ENCODE measurements at regions not wholly inside any gene's neighbourhood (a gene's known extent, or its start where the extent isn't known, plus 50 kb on each side); places are given as distances from the start of the nearest gene placed in this dataset.
"Not testable (repeated sequence)": the region's sequence is repeated elsewhere in the genome, so short reads cannot be mapped to it uniquely, and the experiment has no call there.

GRCh38 chr15:53230473-53230872 is 440.3 kb upstream of the ONECUT1 start:
- intact Hi-C loops (cut with DNase I), result no loop called here
- DNase-seq (ENCODE audit: low spot score), result no peak

DNA sequence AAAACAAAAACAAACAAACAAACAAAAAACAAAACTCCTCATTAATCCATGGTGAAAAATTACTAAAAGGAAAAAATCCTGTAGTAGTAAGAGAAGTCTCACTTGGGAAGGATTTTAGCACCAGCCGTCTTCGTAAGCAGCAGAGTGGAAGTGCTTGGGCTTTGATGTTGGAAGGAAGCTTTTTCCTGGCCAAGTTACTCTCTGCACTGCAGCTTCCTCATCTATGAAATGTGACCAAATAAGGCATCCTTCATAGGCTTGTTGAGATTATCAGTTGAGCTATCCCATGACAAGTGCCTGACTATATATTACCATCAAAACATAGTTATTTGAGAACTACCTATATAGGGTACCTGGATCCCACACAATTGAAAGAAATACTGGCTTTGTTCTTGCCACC is 436.4 kb upstream of the ONECUT1 start:
- intact Hi-C loops (cut with DNase I), result no loop called here
- DNase-seq (ENCODE audit: low spot score), result no peak

DNA sequence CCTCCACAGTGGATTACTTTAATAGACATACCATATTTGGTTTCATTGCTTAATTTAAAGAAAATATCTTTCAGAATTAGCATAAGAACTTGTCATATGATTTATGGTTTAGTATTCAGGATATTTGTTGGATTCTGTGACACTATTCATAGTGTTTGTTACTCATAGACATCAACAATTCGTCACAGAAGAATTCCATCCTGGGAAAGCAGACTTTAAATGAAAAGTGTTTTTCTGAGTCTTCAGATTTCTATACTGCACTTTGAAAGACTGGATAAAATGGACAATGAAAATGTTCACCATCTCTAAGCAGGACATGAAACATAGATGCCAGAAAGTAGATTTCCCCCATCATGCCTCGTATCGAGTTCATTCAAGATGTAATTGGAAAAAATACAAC is 435.6 kb upstream of the ONECUT1 start:
- no peak for DNase-seq (ENCODE audit: low spot score)
- intact Hi-C loops (cut with DNase I), result no loop called here

DNA sequence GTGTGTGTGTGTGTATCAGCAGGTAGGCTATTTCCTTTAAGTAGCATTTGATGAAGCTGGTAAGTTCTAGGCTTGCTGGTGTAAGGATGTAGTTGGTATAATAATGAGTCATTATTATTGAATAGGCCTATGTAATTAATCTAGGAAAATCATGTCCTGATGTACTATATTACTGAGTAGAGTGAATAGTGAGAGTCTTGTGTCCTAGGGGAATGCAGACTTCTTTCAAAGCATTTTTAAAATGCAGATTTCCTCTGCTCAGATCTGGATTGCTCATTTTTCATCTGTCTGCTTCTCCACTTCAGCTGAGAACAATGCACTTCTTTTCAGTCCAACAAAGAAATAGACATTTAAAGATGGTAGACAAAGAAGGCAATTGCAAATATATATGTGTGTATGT is 434.2 kb upstream of the ONECUT1 start:
- DNase-seq (ENCODE audit: low spot score), result no peak
- intact Hi-C loops (cut with DNase I), result no loop called here

DNA sequence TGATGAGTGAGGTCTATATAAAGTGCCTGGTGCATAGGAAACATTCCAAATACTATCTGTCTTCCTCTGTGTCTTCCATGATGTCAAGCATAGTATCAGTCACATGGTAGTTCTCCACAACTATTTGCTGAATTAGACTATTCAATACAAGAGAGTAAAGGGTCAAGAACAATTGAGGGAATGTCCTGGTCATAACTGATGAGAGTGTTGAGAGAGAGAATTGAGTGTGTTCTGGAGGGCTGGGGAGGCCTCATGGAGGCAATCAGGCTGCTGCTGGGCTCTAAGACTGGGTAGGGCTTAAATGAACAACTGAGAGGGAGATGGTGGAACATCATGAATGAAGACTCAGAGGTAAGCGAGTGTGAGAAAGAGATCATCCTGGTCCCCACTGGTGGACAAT is 433.7 kb upstream of the ONECUT1 start:
- no peak for DNase-seq (ENCODE audit: low spot score)
- intact Hi-C loops (cut with DNase I), result no loop called here

GRCh38 chr15:53218666-53219580 is 428.8 kb upstream of the ONECUT1 start:
- no peak for DNase-seq (ENCODE audit: low spot score)
- intact Hi-C loops (cut with DNase I), result no loop called here

DNA sequence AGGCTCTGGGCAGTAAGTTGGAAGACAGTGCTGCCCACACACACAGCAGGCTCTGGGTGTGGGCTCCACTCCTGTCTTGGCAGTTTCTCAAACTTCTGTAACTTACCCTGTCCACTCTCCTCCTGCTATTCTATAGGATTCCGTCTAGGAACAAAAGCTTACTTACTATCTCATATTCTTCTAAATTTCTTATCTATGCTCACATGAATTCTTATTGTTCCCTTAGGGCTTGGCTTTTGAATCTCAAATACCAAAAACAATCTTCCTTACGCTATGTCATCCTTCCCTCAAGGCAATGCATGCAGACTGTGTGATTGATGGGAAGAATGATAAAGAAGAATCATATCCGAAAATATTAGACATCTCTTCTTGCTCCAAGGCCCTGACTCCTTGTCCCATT is 425.9 kb upstream of the ONECUT1 start:
- DNase-seq (ENCODE audit: low spot score), result no peak
- intact Hi-C loops (cut with DNase I), result no loop called here

GRCh38 chr15:53213336-53213735 is 423.2 kb upstream of the ONECUT1 start:
- DNase-seq (ENCODE audit: low spot score), result no peak
- intact Hi-C loops (cut with DNase I), result no loop called here

DNA sequence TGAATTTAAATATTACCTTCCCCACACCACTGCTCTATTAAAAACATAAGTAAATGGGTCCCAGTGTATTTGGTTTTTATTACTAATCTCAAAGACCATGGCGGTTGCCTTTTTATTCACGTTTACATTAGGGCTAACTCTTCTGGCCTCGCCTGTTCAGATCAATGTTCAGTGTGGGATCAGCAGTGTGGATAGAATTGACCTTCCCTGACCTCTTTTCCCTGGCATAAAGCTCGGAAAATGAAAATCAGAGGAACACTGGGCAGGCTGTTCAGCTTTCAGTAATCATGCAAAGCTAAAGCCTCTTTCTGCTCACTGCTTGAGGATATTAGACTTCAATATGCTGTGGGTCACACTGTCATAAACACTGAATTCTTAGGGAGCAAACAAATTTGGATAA is 422.6 kb upstream of the ONECUT1 start:
- intact Hi-C loops (cut with DNase I), result no loop called here
- DNase-seq (ENCODE audit: low spot score), result no peak

GRCh38 chr15:53210653-53211052 is 420.5 kb upstream of the ONECUT1 start:
- intact Hi-C loops (cut with DNase I), result no loop called here
- DNase-seq (ENCODE audit: low spot score), result no peak

DNA sequence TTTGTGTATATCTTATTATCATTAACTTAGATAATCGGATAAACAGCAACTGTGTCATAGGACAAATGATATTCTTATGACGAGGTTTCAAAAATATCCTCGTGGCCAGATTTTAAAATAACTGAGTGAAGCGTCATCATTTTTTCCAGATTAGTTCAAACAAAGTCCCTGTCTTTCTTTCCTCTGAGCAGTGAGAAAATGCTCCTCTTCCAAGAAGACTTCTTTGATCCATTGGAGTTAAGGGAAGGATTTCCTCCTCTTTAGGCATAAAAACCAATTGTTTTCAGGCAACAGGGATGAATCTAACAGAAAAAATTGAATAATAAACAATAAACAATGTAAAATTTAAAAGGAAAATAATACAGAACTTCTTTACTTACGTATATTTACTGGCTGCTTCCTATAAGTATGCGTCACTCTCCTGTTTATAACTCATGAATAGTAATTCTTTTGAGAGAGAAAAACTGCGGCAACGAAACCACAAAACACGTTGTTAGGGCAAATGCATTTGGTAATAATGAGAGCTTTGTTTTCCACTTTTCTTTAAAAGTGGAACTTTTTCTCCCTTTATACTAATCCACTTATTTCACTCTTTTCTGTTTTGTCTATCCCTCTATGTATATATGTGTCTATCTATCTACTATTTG is 419.4 kb upstream of the ONECUT1 start:
- intact Hi-C loops (cut with DNase I), result no loop called here
- DNase-seq (ENCODE audit: low spot score), result no peak

DNA sequence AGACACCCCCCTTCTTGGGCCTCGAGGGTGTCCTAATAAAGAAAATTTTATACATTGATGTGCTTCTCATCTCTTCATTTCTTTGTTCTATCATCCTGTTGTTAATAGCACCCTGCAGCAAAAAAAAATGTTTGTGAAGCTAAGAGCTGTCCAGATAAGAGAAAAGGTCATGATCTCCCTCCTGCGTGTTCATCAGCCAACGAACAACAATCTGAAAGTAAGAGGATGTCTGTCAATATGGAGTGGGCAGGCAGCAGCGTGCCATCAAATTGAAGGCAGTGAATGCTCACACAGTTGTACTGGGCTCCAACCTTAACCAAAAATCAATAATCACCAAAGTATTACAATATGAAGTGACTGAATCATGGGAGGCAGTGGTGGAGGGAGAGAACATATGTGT is 418.6 kb upstream of the ONECUT1 start:
- intact Hi-C loops (cut with DNase I), result no loop called here
- no peak for DNase-seq (ENCODE audit: low spot score)

DNA sequence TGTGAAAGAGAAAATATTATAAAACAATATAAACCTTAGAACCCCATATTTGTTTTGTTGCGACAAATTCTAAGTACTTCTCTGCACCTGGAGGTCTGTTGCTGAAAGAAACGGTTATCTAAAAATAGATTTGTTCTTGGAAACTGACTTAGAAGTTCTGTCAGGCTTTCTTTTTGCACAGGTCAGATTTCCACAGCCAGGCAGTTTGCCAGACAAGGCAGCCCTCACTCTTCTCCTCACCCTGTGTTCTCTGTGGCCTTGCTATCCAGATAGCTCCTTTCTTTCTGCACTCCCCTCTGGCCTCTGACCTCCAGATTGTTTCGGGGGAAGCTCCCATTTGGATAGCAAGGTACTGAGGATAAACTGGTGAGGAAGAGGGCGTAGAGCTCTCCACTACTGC is 413.3 kb upstream of the ONECUT1 start:
- intact Hi-C loops (cut with DNase I), result no loop called here
- DNase-seq (ENCODE audit: low spot score), result no peak

DNA sequence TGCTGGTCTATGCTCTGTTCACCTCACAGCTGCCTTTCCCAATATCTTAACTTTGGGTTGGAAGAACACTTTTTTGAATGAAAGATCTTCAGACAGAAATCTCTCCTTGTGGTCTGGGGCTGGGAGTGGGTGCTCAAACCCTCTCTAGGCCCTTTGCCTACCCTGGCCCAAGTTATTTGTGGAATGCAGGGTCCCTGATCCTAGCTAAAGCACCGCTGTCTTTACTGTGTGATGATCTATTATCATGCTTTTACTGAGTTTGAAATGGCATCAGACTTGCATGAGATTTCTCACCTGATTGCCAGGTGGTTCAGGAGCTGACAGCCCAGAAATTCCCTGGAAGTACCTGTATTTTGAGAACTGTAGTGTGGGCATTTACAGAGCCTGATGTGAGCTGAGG is 412.7 kb upstream of the ONECUT1 start:
- DNase-seq (ENCODE audit: low spot score), result no peak
- intact Hi-C loops (cut with DNase I), result no loop called here

- DNase-seq (ENCODE audit: low spot score), result peak; percentile 82
Observed at GRCh38 chr15:53197426-53197839, 407.3 kb upstream of the ONECUT1 start.

DNA sequence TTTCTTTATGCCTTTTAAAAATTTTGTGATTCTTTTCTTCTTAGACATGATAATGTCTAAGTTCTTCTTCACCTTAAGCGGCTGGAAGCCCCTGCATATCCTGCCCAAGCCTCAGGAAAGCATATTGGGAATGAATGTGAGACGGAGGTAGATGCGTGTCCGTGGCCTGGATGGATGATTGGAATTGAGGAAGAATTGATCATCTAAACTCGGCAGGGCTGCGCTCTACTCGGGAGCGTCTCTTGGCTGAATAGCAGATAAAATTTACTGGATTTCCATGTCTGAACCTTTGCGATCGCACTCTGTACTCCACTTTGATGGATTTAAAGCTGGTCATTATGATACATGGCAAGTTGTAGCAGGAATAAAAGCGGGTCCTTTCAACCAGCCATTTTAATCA is 406.7 kb upstream of the ONECUT1 start:
- no peak for DNase-seq (ENCODE audit: low spot score)
- intact Hi-C loops (cut with DNase I), result no loop called here

More at GRCh38 chr15:53197426-53197839, 407.3 kb upstream of the ONECUT1 start:
- intact Hi-C loops (cut with DNase I), result no loop called here

DNA sequence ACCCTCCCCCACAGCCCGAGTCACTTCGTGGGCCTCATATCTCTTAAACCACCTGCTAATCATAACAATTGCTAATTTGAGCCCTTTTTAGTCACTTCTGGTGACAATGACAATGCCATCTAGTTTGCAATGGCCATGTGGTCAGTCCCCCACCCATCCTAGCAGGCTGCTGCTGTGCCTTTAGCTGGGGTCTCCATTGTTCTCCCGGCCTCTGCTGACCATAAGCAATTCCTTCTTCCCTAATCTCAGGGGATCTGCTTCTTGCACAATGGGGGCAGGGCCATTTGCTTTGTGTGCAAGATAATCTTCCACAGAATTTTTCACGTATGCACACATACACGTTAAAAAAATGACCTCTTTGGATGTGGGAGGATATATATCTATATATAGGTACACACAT is 406.1 kb upstream of the ONECUT1 start:
- no peak for DNase-seq (ENCODE audit: low spot score)
- intact Hi-C loops (cut with DNase I), result no loop called here

GRCh38 chr15:53193149-53193548 is 403.0 kb upstream of the ONECUT1 start:
- intact Hi-C loops (cut with DNase I), result no loop called here
- DNase-seq (ENCODE audit: low spot score), result no peak

- intact Hi-C loops (cut with DNase I), result no loop called here
- no peak for DNase-seq (ENCODE audit: low spot score)
Observed at GRCh38 chr15:53189860-53190259, 399.7 kb upstream of the ONECUT1 start.

DNA sequence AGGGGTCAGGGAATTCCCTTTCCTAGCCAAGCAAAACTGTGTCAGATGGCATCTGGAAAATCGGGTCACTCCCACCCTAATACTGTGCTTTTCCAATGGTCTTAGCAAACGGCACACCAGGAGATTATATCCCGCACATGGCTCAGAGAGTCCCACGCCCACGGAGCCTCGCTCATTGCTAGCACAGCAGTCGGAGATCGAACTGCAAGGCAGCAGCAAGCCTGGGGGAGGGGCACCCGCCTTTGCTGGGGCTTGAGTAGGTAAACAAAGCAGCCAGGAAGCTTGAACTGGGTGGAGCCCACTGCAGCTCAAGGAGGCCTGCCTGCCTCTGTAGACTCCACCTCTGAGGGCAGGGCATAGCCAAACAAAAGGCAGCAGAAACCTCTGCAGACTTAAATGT is 393.3 kb upstream of the ONECUT1 start:
- DNase-seq (ENCODE audit: low spot score); intact Hi-C loops (cut with DNase I): not testable (repeated sequence)

DNA sequence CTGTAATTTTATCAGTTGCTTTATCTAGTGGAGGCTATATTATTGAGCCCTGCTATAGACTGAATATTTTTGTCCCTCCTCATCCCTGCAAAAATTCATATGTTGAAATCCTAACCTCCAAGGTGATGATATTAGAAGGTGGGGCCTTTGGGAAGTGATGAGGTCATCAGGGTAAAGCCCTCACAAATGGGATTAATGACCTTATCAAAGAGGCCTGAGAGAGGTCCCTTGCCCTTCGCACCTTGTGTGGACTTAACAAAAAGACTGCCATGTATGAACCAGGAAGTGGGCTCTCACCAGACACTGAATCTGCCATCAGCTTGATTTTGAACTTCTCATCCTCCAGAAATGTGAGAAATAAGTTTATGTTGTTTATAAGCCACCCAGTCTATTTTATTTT is 381.4 kb upstream of the ONECUT1 start:
- intact Hi-C loops (cut with DNase I), result loop anchor here in 1 of 2 donors (10.0 kb wide), 1 partner anchor 863 kb away; no protein-coding TSS in a partner anchor
- DNase-seq (ENCODE audit: low spot score), result no peak
